GM18499 (cell line): ENCODE measurements at regions not wholly inside any gene's neighbourhood (a gene's known extent, or its start where the extent isn't known, plus 50 kb on each side); places are given as distances from the start of the nearest gene placed in this dataset.
"Not testable (repeated sequence)": the region's sequence is repeated elsewhere in the genome, so short reads cannot be mapped to it uniquely, and the experiment has no call there.

Source experiments
- ATAC-seq: cut with Tn5 transposase; IDR thresholded peaks from one replicate; pipeline ENCODE4 v1.9.1; 2021; ENCODE audit warnings: moderate number of reproducible peaks; ENCODE audit not compliant: insufficient read depth, unreplicated experiment

DNA sequence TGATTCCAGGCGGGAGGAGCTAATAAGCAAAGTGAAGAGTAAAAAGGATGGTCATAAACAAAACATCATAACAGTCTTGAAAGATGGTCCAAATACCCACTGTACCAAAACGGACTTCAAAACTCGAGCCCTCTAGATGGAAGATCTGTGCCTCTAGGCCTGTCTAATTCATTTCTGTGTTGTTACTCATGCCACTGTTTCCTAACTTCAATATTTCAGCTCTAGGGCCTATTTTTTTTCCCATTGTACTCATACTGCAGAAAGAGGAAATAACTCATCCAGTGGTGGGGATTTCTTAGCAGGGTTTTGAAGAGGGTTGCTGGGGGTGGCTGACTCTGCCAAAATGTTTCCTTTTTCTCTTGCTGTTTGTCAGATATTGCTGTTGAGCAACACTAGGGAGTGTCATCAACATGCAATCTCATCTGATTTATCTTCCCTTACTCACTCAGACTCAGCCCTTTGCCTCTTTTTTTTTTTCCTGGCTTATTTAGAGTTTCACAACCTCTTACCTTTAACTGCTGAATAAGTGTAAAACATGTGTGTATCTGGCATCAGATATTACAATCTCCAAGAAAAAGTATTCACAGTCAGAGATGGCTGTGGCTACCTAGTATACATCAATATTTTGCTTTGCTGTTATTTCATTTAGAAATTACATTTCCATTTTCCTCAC is 189.6 kb downstream of the DUSP6 start:
- no peak for ATAC-seq

DNA sequence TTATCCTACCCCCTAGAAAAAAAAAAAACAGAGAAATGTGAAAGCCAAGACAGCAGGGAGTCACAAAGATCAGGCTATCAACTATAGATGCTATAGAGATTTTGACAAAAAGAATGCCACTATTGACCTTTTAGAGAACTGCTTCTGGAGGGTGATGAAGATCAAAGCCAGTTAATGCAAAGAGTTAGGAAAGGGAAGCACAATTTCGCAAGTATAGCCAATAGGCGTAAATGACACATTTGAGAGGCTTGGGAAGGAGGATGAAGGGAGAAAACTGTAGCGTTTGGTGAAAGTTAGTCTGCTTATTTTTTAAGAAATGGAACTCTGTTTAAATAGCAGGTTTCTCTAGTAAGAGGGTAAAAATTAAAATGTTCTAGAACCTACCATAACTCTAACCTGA is 190.7 kb downstream of the DUSP6 start:
- no peak for ATAC-seq

DNA sequence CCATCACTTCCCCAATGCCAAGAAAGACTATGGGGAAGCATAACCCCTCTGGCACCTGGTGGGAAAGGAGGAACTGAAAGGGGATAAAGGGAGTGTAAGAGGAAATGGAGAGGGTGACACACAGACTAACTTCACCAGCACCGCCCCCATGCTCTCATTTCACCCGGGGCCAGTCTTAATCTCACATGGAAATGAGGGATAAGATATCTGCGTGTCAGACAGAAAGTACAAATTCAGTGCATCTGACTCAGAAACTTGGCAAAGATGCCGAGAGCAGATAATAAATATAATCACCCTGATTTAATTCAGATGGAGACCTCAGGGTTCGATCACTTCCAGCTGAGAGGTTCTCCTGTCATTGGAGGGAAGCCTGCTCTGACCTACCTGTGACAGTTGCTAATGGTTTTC is 191.6 kb downstream of the DUSP6 start:
- ATAC-seq, result no peak

DNA sequence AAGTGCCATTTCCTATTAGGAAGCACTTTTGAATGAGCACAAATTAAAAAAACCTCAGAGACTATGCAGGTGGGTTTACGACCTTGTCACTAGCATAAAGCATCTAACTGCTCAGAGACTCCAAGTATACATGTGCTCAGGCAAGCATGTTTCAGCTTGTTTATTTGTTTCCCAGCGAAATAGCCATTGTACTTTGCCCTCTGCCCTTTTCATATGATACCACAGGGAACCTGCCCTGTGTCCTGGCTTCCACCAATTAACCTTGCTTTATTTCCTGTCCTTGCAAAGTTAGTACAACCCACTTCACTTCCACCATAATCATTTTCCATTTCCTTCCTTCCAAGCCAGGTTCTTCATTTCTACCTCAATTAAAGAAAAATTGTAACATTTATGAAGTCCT is 194.9 kb downstream of the DUSP6 start:
- ATAC-seq, result no peak

DNA sequence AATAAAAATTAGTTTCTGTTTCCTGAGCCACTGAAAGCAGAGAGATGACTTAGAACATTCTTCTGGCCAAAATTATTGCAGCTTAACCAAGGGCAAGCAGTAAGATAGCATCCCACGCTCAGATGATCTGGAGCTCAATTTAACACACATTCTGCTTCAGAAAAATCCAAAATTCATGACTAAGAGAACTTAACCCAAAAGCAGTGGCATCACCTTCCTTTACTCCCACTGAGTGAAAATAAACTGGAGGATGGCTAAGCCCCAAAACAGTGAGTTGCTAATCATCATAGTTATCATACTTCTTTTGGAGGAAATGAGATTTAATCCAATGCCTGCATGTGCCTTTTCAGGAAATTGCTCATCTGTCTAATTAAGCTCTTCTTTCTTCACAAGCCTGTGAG is 195.4 kb downstream of the DUSP6 start:
- ATAC-seq, result no peak

DNA sequence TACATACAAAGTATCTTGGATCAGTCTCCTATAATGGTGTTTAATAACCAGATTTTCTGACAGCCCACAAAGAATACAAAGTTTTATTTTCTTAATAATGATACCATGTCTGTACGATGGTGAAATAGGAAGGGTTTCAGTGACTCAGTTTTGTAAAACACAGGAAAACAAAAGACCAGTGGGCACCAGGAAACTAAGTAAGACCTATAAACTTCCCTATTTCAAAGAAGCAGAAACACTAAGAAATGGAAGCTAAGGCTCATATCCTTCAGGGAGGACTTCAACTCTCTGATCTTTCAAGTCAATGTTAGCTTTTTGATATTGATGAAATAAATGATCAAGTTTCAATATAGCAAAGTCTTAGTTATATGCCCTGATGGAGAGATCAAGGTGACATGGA is 196.0 kb downstream of the DUSP6 start:
- ATAC-seq, result no peak

DNA sequence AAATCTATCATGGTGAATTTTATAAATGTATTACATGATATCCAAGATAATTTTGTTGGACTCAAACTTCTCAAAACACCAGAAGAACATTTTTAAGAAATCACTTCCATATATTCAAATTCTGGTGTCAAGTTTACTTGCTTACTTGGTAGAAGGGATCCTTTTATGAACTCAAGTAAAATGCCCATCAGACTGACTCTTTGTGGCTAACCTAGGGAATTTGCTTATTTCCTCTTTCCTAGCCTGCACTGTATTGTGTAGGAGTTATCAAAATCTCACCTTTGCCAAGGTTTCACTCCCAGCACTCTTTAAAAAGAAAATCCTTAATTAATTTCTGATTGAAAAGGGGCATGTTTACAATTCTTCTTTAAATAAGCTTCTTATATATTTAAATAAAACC is 196.5 kb downstream of the DUSP6 start:
- no peak for ATAC-seq

DNA sequence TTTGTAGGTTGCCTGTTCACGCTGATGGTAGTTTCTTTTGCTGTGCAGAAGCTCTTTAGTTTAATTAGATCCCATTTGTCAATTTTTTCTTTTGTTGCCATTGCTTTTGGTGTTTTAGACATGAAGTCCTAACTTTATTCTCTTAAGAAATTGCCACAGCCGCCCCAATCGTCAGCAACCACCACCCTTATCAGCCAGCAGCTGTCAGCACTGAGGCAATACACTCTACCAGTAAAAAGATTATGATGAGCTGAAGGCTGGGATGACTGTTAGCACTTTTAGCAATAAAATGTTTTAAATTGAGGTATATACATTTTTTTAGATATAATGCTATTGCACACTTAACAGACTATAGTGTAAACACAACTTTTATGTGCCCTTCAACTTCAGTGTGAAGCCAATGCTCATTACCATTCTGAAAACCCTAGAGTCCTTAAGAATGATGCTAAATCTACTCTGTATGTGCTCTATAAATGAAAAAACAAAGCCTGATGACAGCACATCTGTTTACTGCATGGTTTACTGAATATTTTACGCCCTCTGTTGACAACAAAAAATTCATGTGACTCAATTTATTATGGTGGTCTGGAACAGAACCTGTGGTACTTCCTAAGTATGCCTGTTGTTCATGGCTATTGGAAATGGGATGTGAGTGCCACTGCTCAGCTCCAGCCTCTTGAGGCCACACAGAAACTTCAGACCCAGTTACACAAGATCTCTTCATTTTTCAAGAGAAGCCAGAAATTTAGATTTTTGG is 197.4 kb downstream of the DUSP6 start:
- no peak for ATAC-seq

DNA sequence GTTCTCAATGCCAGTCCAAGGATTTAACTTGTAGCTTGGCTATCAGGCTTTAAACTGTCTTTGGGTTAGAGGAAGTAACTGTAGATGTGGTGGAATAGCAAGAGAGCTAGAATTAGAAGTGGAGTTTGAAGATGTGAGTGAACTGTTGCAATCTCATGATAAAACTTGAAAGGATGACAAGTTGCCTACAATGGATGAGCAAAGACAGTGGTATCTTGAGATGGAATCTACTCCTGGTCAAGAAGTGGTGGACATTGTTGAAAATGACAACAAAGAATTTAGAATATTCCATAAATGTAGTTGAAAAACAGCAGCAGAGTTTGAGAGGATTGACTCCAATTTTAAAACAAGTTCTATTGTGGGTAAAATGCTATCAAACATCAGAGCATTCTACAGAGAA is 199.0 kb downstream of the DUSP6 start:
- no peak for ATAC-seq

DNA sequence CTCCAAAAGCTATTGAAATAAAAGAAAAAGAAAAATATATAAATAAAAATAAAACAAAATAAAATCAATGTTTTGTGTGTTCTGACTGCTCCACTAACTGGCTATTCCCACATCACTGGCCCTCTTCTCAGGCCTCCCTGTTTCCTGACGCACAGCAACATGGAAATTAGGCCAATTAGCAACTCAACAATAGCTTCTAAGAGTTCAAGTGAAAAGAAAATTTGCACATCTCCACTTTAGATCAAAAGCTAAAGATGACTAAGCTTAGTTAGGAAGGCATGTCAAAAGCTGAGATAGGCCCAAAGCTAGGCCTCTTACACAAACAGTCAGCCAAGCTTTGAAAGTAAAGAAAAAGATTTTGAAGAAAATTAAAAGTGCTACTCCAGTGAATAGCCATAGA is 200.8 kb downstream of the DUSP6 start:
- ATAC-seq, result no peak

DNA sequence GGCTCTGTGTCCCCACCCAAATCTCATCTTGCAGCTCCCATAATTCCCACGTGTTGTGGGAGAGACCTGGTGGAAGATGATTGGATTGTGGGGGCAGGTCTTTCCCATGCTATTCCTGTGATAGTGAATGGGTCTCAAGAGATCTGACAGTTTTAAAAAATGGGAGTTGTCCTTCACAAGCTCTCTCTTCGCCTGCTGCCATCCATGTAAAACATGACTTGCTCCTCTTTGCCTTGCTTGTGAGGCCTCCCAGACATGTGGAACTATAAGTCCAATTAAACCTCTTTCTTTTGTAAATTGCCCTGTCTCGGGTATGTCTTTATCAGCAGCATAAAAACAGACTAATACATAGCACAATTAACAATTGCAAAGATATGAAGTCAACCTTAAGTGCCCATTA is 201.5 kb downstream of the DUSP6 start:
- ATAC-seq, result not testable (repeated sequence)

DNA sequence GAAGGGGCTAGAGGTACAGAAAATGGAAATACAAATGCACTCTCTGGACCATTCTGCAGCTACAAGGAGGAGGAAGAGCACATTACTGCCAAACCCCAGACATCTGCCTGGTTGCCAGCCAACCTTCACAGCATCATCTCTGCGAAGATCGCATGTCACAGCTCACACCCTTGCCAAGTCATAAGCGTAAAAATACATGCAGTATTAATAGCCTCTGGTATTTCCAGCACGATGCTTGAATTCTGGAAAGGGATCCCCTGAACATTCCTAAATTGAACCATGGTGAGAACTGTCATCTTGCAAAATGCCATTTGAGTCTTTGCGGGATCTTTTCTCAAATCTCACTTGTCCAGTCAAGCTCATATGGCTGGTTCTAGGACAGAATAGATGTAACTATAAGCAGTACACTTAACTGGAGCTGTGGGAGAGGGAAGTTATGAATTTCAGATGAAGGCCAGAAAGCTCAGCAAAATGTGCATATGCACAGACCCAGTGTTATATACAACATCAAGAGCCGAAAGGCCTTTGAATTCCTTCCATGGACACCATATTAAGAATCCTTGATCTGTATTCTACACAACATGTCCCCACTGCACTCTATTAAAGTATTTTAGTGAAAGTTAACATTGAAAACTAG is 211.6 kb downstream of the DUSP6 start:
- no peak for ATAC-seq

DNA sequence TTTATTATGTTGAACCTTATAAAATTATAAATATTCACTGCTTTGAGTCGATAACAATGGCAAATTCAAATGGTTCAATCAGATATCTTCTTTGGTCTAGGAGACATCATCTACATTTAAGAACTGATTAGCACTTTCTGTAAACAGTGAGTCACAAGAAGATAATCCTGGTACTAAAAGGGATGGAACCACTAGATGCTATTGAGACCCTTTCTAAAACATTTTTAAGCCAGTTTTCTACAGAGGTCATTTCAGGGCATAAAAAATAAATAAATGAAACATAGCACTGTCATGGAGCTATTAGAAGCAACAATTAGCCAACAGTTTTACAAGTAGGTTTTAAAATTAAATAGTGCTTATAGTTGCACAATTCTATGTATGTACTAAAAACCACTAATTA is 212.2 kb downstream of the DUSP6 start:
- no peak for ATAC-seq

DNA sequence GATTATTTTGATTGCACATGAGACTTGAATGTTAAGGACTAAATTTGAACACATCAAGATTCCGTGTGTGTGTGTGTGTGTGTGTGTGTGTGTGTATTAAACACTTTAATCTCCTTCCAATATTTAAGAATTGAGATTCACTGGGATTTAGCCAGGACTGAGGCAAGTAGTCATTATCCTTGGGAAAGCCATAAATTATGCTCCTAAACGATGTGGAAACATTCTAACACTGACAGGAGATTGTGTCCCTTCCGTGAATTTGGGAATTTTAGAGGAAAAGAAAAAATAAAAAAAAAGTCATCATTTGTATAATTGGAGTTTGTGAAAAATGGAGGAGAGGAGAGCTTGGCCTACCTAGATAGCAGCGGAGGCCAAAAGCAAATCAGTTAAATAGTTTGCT is 212.9 kb downstream of the DUSP6 start:
- no peak for ATAC-seq

DNA sequence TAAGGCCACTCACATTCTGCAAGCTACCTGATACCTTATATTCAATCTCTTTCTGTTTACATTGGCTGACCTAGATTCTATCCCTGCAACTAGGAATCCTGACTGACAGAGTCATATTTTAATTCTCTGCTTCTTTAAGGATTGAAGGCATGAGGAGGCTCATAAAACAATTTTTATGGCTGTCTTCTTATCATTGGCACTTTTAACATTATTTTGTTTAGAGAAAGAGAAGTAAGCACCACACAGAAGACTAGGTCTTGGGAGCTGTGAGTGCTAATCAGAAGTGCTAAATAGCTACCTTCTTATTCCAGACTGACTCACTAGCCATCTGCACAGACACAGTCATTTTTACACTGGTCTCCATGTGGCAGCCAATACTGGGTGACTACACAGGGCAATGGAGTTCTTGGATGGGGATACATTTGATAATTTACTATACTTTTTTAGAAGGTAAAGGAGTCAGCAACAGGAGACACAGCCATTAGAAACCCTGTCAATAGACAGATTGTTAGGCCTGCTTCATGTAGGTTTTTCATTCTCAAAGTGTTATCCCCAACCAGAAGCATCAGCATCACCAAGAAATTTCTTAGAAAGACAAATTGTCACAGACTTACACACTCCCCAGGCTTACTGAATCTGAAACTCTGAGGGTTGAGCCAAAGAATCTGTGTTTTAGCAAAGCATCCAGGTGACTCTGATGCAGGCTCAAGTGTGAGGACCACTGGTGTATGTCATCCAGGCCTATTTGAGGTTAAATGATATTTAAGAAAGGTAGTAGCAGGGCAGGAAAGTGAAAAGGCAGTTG is 214.1 kb downstream of the DUSP6 start:
- ATAC-seq, result no peak

DNA sequence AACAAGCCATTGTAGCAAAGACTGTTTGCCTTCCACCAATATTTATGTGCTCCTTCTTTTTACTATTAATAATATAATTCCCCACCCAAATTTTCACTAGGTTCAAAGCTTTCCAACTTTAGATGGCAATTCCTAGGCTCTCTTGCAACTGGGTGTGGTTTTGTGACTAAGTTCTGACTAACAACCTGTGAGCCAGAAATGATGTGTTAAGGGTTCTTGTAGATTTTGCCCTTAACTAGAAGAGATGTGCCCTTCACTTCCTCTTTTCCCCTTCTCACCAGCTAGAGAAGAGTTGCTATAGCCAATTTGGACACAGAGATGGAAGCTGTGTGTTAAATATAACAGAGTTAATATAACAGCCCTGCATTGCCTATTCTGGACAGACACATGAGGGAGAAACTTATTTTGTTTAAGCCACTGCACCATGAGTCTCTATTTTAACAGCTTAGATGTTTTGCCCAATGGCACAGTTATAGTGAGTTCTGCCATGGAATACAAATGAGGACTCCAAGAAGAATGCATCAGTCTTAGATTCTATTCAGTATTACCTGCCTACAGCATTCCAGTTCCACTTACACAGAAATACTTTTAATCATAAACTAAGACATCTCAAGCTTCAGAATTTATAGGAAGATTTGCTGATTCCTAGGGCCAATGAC is 216.2 kb downstream of the DUSP6 start:
- no peak for ATAC-seq

DNA sequence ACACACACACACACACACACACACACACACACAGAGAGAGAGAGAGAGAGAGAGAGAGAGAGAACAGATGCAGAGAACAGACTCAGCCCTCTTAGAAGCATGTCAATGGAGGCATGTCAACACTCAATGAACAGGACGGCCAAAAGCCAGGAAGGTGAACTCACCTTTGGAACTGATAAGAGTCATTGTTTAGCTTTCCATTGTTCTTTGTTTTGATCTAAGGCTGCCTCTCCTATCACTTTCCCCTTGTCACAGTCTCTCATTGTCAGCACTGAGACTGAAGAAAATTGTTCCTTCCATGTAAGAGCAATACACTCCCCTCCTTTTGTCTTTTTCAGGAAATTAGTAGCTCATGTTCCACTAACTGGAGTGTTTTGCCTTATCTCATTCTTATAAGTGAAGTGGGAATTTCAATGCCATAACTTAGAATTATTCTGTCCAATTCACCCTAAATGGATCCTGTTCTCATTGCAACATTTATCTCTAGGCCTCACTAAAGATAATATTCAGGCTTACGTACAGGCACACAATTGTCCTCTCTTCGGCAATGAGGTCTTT is 218.0 kb downstream of the DUSP6 start:
- ATAC-seq, result no peak

DNA sequence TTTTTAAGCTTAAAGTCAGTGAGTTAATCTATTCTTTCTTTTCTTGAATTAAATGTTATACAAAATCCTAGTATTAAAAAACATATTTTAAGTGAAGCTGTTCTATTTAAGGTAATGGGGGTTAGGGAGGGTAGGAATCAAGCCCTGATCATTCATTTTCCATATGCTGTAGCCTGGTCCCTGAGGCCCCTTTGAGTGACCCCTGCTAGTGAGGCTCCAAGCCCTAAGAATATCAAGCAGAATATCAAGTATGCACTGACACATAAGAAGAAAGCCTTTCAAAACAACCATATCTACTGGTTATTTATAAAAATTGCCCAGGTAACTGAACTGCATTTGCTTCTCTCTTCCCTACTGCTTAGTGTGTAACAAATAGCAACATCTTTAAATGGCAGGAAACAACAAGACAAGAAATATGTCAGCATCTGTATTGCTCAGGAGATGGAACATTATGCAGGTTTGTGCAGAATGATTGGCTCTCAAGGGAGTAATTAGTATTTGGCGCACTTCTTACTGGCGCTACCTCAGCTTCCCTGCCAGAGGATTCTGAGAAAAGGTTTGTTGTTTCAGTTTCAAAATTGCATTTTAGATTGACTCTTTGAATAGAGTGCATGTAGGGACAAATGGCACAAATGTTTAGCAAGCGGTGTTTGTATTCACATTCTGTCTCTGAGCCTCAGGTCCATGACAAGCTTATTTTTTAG is 223.0 kb downstream of the DUSP6 start:
- no peak for ATAC-seq

DNA sequence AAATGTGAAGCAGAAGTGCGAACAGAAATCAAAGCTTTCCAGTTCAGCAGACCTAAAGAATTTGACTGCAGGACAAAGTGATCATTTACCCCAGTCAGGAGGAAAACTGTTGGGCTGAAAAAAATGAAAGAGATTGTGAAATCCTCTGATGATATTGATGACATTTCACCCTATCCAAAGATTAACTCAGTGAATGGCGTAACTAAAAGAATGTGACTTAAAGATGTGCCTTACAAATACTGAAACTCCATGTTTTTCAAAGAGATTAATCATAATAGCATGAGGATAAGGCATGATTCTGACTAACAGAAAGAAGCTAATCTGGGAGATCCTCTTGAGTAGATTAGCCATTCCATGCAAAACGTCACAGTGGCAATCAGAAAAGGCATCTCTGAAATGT is 225.6 kb downstream of the DUSP6 start:
- ATAC-seq, result no peak
